PC-9 (cell line): ENCODE measurements at regions not wholly inside any gene's neighbourhood (a gene's known extent, or its start where the extent isn't known, plus 50 kb on each side); places are given as distances from the start of the nearest gene placed in this dataset.

Experiments used
- BruUV-seq: library from RNA; stranded (reverse); fragments of 400-500 nt; replicated peaks from 2 replicates; lab custom pipeline; 2021; lab: Mats Ljungman, UMichigan
- CTCF ChIA-PET: fragments of 300-600 bp; sonication (Branson Sonifier 250); formaldehyde crosslinking; loops from one replicate; lab custom pipeline; 2022; ENCODE audit warnings: antibody characterized with exemption; lab: Charles Lee
- POLR2A ChIA-PET: fragments of 300-600 bp; sonication (Branson Sonifier 250); formaldehyde crosslinking; loops from one replicate; lab custom pipeline; 2022; ENCODE audit warnings: antibody characterized with exemption; ENCODE audit not compliant: unreplicated experiment; lab: Charles Lee
- DNase-seq, 2 experiments: peaks; one replicate each; pipeline versions ENCODE4 v3.0.0 to v3.0.0-alpha.2; 2015 to 2022; ENCODE audit warnings: mixed read lengths in 1 of 2
- H2AFZ ChIP-seq: fragments of 200-600 bp; sonication (generic); 2 replicates; pipeline ENCODE4 v1.8.1; 2017; ENCODE audit warnings: antibody characterized with exemption
- H3F3A ChIP-seq: fragments of 200-600 bp; sonication (generic); 2 replicates; pipeline ENCODE4 v1.8.1; 2017; ENCODE audit warnings: antibody characterized with exemption, mild to moderate bottlenecking, low read depth; ENCODE audit not compliant: insufficient read depth
- H3K27ac ChIP-seq: fragments of 200-600 bp; sonication (generic); 2 replicates; pipeline ENCODE4 v1.6.1; 2016; ENCODE audit warnings: mixed run types
- H3K27me3 ChIP-seq: fragments of 200-600 bp; sonication (generic); 2 replicates; pipeline ENCODE4 v1.6.1; 2016; ENCODE audit warnings: low read depth, mixed run types; ENCODE audit not compliant: insufficient read depth
- H3K36me3 ChIP-seq: fragments of 200-600 bp; sonication (generic); 2 replicates; pipeline ENCODE4 v1.6.1; 2016; ENCODE audit warnings: low read depth, mixed run types
- H3K4me1 ChIP-seq: fragments of 200-600 bp; sonication (generic); replicated peaks from 2 replicates; pipeline ENCODE4 v1.6.1; 2016; ENCODE audit warnings: mixed run types; ENCODE audit not compliant: insufficient read depth
- H3K4me2 ChIP-seq: fragments of 200-600 bp; sonication (generic); 2 replicates; pipeline ENCODE4 v1.6.1; 2017; ENCODE audit warnings: mixed run types
- H3K4me3 ChIP-seq: fragments of 200-600 bp; sonication (generic); 2 replicates; pipeline ENCODE4 v1.6.1; 2016; ENCODE audit warnings: mixed run types
- H3K79me2 ChIP-seq: fragments of 200-600 bp; sonication (generic); 2 replicates; pipeline ENCODE4 v1.6.1; 2017; ENCODE audit warnings: low read depth, mixed run types
- H3K9me2 ChIP-seq: fragments of 200-600 bp; sonication (generic); 2 replicates; pipeline ENCODE4 v1.8.1; 2017; ENCODE audit warnings: mild to moderate bottlenecking; ENCODE audit not compliant: insufficient read depth
- H3K9me3 ChIP-seq: fragments of 200-600 bp; sonication (generic); 2 replicates; pipeline ENCODE4 v1.8.1; 2016; ENCODE audit warnings: low read depth; ENCODE audit not compliant: insufficient read depth
- H4K20me1 ChIP-seq: fragments of 200-600 bp; sonication (generic); 2 replicates; pipeline ENCODE4 v1.8.1; 2017; ENCODE audit not compliant: insufficient read depth
- EZH2 ChIP-seq: fragments of 200-600 bp; sonication (generic); IDR thresholded peaks from 2 replicates; pipeline ENCODE4 v1.8.0; 2017; ENCODE audit warnings: antibody characterized with exemption, low read depth
- intact Hi-C: fragments of 100-400 bp; cut with micrococcal nuclease; formaldehyde crosslinking; loops from one replicate; pipeline ENCODE4 v1.10.0; 2022; ENCODE audit not compliant: unreplicated experiment
- TF ChIP-seq, protein P1 (sequence below): fragments of 200-600 bp; sonication (generic); conservative IDR thresholded peaks from 2 replicates; pipeline ENCODE4 v1.6.1; 2017; ENCODE audit warnings: mixed run types, antibody characterized with exemption, mild to moderate bottlenecking, moderate library complexity

DNA sequence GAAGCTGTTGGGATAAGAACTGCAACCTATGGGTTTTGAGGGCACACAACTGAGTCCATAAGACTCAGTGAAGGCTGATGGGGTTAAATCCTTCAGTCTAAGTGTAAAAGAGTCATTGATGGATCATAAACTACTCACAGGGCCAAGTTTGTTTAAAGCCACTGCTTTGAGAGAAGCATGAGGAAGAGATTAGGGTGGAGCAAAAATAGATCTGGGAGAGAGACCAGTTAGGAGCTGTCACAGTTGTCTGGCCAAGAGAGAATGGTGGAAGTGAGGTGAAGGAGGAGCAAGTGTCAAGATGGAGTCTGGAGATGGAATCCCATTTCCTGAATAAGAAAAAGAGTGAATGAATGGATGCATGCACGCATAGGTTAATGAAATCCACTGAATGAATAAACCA, 379.1 kb upstream of the CDH11 start:
- no peak for DNase-seq
- 0 out of 2 replicates have a peak, but pooled peaks cover 12% of the 10 kb centered on the region for H3K27me3 ChIP-seq
- intact Hi-C loops = no loop called here
- no peak overlapping the region for H3K4me3 ChIP-seq
- no peaks in the 10 kb centered on the region for H4K20me1 ChIP-seq
- no peaks in the 10 kb centered on the region for H3K9me2 ChIP-seq
- no peak overlapping the region for H3K27ac ChIP-seq
- ChIA-PET CTCF (no interaction called here), POLR2A (no interaction called here)
- no peak overlapping the region for H3K4me2 ChIP-seq
- H3F3A ChIP-seq = no peaks in the 10 kb centered on the region
- H2AFZ ChIP-seq = no peak overlapping the region
- H3K79me2 ChIP-seq = no peaks in the 10 kb centered on the region
- no peaks in the 10 kb centered on the region for H3K9me3 ChIP-seq
- no TSS peak for BruUV-seq
- TF ChIP-seq, protein P1, sequence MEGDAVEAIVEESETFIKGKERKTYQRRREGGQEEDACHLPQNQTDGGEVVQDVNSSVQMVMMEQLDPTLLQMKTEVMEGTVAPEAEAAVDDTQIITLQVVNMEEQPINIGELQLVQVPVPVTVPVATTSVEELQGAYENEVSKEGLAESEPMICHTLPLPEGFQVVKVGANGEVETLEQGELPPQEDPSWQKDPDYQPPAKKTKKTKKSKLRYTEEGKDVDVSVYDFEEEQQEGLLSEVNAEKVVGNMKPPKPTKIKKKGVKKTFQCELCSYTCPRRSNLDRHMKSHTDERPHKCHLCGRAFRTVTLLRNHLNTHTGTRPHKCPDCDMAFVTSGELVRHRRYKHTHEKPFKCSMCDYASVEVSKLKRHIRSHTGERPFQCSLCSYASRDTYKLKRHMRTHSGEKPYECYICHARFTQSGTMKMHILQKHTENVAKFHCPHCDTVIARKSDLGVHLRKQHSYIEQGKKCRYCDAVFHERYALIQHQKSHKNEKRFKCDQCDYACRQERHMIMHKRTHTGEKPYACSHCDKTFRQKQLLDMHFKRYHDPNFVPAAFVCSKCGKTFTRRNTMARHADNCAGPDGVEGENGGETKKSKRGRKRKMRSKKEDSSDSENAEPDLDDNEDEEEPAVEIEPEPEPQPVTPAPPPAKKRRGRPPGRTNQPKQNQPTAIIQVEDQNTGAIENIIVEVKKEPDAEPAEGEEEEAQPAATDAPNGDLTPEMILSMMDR = no peak
- TF ChIP-seq EZH2 = no peak
- no peaks in the 10 kb centered on the region for H3K36me3 ChIP-seq
- H3K4me1 ChIP-seq = no peaks in the 10 kb centered on the region

DNA sequence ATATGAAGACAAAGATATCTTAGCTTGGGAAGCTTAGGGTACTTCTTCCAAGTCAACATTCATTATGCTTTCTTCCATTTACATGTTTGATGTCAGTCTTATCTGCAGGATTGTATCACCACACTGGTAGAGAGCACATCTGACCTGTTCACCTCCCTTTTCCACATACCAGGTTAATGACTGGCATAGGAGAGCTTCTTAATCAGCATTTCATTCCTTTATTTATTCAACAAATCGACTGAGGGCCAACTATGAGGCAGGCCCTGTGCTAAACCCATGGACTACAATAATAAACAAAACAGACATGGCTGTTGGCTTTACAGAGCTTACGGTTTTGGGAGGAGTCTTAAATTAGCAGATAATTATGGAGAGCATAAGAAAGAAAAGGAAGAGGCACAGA, 378.1 kb upstream of the CDH11 start:
- TF ChIP-seq, protein P1 = no peak
- no peak for TF ChIP-seq EZH2
- BruUV-seq = no TSS peak
- Histone ChIP-seq H3K27me3 (0 out of 2 replicates have a peak, but pooled peaks cover 12% of the 10 kb centered on the region), H3K4me3 (no peak overlapping the region), H2AFZ (no peak overlapping the region), H3K4me2 (no peak overlapping the region), H4K20me1 (no peaks in the 10 kb centered on the region), H3F3A (no peaks in the 10 kb centered on the region), H3K9me2 (no peaks in the 10 kb centered on the region), H3K9me3 (no peaks in the 10 kb centered on the region), H3K36me3 (no peaks in the 10 kb centered on the region), H3K27ac (no peak overlapping the region), H3K4me1 (no peaks in the 10 kb centered on the region), H3K79me2 (no peaks in the 10 kb centered on the region)
- CTCF ChIA-PET = no interaction called here
- DNase-seq = no peak
- POLR2A ChIA-PET = no interaction called here
- intact Hi-C loops = no loop called here

- intact Hi-C loops = no loop called here
- TF ChIP-seq EZH2 = no peak
- TF ChIP-seq, protein P1 = no peak
Measured at GRCh38 chr16:65499566-65499965, 377.7 kb upstream of the CDH11 start.

More at GRCh38 chr16:65499566-65499965, 377.7 kb upstream of the CDH11 start:
- DNase-seq = no peak
- Histone ChIP-seq H3K9me3 (no peaks in the 10 kb centered on the region), H3K4me3 (no peak overlapping the region), H3F3A (no peaks in the 10 kb centered on the region), H3K27ac (no peak overlapping the region), H3K4me1 (no peaks in the 10 kb centered on the region), H3K4me2 (no peak overlapping the region), H3K36me3 (no peaks in the 10 kb centered on the region), H3K9me2 (no peaks in the 10 kb centered on the region), H2AFZ (no peak overlapping the region), H3K79me2 (no peaks in the 10 kb centered on the region), H4K20me1 (no peaks in the 10 kb centered on the region), H3K27me3 (0 out of 2 replicates have a peak, but pooled peaks cover 12% of the 10 kb centered on the region)
- CTCF ChIA-PET = no interaction called here
- POLR2A ChIA-PET = no interaction called here
- no TSS peak for BruUV-seq
